GM19372 (cell line): ENCODE measurements at regions not wholly inside any gene's neighbourhood (a gene's known extent, or its start where the extent isn't known, plus 50 kb on each side); places are given as distances from the start of the nearest gene placed in this dataset.

Source experiments
- ATAC-seq: cut with Tn5 transposase; IDR thresholded peaks from one replicate; pipeline ENCODE4 v1.9.1; 2021; ENCODE audit warnings: mild to moderate bottlenecking, low read depth, moderate library complexity; ENCODE audit not compliant: unreplicated experiment

DNA sequence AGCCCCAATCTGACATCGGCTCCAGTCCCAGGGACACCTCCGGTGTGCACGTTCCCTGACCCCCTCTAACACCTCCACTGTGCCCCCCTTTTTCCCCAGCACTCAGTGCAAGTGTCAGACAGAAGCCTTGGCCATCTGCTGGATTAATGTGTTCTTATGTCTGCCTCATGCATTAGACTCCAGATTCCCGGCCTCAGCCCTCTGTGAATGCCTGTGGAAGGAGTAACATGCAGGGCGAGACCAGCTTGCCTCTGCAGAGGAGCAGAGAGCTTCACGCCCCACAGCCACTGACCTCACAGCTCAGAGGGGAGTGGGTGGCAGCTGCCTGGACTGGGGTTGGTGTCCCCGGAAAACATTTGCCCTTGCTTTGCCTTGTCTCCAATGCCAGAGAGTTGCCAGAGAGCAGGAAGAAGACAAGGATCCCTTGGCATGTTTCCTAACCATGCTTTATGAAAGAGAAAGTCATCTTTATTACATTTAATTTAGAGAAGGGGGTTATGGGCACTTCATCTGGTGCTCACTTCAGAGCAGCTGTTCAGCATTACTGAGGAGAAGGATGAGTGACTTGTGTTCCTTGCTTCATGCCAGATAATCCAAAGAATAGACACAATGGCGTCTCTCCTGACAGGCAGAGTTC, 91.6 kb upstream of the CXCL12 start:
- no peak for ATAC-seq

DNA sequence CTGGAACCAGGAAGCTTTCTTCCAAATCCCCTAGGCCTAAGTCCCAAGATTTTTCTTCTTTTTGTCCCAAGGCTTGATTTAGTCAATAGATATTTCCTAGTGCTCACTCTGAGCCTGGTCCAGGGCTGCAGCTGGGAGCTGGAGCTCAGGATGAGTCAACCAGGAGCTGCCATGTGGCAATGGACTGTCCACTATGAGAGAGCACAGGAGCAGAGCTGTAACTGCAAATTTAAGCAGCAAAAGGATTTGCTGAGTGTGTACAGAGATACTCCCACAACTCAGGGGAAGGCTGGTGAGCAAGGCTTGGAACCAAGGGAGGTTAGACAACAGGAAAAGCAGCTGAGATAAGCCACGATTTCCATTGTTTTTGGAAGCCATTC, 92.1 kb upstream of the CXCL12 start:
- no peak for ATAC-seq

DNA sequence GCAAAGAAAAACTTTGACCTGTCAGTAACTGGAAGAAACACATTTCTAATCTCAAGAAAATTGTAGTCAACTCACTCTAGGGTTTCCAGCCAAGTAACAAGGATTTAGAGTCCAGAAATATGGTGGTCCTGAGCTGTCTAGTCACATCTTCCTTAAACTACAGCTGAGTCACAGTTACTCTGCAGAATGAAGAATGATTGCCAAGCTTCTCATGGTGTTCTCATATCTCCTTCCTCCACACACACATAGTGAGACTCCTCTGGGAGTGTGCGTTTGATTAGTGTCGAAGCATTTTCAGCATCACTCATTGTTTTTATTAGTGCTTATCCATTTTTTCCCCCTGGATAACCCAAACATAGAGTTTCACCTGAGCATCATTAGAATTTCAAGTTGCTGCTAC, 93.1 kb upstream of the CXCL12 start:
- no peak for ATAC-seq

DNA sequence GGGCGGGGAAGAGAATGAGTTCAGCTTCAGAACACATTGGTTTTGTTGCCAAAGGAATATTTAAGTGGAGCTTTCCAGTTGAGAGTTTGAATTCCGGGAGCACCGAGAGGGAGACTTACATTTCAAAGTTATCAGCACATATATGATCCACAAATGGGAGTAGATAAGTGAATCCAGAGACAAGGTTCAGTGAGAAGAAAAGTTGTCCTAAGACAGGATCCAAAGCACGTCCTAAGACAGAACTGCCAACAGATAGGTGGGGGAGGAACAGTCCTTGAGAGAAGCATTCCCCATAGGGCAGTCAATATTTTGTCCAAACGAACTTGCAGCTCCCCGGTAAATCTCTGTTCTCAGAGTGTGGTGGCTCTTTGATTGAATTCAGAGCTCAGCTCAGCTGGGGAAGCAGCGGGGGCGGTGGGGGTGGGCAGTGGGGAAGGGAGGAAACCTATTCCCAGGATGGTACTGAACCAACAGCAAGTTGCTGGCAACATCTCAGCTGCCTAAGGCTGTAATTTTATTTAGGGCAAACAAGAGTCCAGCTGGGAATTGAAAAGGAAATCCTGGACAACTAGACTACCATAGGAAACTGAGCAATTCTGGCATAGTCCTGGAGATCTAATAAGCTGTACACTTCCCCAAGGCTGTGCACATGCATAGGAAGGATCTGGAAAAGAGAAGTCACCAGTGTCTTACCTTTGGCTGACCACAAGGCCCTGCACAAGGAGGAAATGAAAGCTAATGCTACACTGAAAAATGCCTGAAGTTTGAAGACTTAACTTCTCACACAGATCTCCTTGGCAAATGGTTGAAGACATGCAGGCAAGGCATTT, 94.2 kb upstream of the CXCL12 start:
- no peak for ATAC-seq

DNA sequence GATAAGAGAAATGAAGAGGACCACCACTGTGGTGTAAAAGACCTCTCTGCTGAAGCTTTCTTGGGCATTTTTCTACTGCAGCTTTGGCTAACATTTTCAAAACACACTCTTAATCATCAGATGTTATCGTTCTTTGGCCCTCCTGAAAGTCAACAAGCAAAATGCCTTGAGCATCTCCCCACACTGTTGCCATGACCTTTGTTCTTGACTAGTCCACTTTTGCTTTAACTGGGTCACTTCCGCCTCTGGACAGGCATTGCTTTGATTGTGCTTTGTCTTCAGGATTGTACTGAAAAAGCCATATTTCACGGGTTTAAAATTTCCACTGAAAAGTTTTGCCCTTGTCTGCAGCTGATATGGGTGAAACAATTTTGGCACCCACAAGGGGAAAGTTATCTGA, 107.8 kb upstream of the CXCL12 start:
- ATAC-seq: no peak

DNA sequence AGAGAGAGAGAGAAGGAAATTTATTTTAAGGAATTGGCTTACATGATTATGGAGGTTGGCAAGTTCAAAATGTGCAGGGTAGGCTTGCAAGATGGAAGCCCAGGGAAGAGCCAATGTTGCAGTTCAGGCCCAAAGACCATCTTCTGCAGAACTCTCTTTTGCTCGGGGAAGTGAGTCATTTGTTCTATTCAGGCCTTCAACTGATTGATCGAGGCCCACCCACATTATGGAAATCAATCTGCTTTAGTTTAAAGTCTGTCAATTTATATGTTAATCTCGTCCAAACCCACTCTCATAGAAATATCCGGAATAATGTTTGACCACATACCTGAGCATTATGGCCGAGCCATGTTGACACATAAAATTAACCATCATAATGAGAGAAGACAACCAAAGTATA, 113.3 kb upstream of the CXCL12 start:
- ATAC-seq: no peak

DNA sequence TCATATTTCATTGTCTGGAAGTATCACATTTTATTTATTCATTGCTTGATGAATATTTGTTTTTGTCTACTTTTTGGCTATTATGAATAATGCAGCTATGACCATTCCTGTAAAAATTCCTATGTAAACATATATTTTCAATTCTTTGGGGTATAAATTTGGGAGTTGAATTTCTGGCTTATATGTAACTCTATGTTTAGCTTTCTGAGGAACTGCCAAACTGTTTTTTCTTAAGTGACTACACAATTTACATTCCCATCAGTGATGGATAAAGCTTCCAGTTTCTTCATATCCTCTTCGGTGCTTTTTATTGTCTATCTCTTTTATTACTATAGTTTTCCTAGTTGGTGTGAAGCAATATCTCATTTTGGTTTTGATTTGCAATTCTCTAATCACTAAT, 115.6 kb upstream of the CXCL12 start:
- no peak for ATAC-seq

DNA sequence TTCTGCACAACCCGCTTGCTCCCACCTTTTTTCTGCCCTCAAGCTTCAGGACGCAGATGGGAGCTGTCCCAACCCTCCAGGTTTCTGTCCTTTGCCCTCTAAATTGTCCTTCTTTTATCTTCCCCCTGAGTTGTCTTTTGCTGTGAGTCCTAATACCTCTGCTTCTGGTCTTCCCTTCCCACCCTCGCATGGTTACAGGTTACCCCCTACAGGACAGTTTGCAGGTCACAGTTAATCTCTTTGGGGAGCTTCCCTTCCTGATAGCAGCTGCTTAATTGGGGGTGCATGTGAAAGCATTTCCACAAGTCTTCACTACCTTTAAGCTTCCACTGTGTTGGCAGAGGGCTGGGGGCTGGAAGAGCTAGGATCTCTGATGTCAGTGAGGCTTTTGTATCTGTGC, 121.5 kb upstream of the CXCL12 start:
- no peak for ATAC-seq

DNA sequence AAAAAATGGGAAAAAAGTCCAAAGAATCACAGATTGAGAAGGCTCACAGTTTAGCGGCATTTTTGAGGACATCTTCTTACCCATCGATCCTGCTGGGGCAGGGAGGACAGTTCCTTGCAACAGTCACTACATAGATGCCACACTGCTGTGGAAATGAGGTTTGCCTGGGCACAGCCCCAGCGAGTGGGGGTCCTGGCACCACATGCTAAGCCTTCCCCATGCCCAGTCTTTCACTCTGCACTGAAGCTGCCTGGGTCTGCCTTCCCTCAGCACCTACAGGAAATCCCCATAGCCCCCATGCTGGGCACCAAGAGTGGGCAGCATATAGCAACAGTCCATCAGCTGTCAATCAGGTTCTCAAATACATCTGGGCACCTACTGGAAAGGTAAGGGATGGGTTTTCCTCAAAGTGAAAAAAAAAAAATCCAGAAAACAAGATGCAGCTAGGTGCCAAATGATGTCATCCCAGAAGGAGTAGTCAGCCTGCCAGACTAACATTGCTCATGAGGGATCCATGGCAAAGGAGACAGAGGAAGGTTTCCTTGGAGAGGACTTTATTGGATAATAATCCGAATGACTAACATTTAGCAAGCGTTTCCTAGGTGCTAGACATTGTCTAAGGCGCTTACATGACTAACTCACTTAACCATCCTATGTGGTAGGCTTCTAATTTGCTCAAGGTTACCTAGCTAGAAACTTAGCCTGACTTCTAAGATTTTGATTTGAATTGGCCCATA, 125.7 kb upstream of the CXCL12 start:
- ATAC-seq: no peak

DNA sequence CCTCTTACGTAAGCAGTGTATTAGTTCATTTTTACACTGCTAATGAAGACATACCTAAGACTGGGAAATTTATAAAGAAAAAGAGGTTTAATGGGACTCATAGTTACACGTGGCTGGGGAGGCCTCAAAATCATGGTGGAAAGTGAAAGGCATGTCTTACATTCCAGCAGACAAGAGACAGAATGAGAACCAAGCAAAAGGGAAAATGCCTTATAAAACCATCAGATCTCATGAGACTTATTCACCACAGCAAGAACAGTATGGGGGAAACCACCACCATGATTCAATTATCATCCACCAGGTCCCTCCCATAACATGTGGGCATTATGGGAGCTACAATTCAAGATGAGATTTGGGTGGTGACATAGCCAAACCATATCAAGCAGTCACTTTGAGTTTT, 126.3 kb upstream of the CXCL12 start:
- ATAC-seq: no peak

DNA sequence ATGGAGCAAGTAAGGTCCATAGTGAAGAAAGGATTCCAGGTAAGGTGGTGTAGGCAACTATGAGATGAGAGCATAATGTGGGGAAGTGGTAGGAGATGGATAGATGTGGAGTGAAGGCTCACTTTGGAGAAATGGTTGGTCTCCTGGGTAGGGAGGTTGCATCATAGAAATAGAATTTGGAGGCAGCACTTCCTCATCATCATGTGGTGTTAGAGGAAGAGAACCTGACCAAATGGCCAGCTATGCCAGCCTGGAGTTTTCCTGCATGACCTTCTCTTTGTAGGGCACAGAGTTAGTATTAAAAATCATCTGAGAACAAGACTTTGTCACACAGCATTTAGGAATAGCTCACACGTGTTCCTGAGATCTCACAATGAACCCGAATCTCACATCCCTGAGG, 126.7 kb upstream of the CXCL12 start:
- no peak for ATAC-seq

DNA sequence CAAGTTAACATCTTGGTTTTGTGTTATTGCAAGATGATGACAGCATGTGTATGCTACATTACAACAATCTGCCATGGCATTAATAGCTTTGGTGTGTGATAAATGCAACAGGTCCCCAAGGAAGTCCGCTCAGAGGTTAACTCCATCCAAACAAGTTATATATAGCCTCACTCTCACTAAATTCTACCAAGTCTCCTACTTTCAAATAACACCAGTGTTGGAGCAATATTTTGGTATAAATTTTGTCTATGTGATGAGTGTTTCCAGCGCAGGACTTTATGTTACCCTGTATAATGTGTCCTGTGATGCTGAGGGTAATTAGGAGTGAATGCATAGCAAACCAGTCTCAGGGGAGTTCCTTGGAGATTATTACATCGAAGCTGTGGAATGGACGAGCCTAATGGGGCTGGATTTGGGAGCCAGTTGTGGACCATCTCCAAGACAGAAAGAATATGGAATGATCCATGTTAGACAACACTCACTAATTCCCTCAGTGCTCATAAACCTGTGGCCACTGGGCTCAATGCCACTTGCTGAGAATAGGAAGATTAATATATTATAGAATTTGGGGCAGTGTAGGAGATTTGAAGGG, 127.6 kb upstream of the CXCL12 start:
- ATAC-seq: no peak

DNA sequence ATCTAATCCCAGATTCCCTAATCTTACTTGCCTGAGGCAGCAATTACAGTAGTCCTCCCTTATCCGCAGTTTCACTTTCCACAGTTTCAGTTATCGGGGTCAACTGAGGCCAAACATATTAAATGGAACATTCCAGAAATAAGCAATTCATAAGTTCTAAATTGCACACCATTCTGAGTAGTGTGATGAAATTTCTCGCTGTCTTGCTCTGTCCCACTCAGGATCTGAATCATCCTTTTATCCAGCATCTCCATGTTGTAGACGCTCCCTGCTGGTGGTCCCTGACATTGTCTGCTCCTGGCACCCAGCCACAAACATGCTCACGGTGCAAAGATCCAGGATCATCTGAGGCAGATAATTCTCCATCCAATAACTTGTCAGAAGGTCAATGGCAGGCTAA, 128.7 kb upstream of the CXCL12 start:
- no peak for ATAC-seq

DNA sequence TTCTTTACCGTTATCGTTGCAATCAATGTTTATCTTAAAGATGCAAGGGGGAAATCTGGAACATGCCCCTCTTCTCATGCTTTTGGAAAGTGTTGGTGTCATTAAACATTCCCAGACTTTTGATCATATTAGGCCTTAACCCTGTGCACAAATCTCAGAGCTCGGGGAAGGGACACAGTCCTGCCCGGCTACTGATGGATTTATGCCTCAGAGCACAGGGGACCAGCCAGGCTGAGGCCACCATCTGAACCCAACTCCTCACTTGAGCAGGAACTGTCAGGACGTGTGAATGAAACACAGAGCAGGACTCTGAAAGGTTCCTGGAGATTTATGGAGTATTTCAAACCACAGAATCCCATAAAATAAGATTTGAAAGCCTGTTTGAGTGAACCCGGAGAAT, 132.0 kb upstream of the CXCL12 start:
- no peak for ATAC-seq

DNA sequence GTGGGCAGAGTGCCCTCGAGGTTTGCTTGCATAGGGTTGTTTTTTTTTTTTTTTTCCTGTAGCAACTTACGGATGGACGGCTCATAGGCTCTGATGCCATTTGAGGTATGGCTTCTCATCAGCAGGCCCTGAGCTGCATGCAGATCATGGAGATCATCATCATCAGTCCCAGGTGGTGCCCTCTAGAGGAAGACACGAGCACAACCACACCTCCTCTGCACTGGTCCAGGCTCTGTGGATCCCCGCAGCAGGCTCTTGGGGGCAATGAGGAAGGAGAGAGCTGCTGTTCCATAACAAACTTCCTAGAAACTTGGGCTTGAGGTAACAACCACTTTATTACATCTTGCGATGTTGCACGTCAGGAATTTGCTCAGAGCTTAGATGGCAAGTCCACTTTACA, 132.7 kb upstream of the CXCL12 start:
- no peak for ATAC-seq

DNA sequence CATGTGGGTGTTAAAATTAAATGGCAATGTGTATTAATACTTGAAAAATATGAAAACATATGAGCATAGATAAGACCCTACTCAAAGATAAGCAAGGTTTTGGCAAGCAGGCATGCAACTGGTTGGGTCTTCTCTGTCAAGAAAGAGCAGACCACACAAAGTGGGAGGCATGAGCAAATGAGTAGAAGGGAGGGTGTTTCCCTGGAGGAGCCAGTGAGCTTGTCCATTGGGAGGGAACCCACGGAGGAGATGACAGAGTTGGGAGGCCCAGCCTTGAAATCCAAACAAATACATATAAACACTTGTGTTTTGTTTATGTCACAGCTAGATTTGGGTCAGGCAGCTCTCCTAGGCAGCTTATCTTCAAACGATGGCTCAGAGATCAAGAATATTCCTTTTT, 134.5 kb upstream of the CXCL12 start:
- no peak for ATAC-seq

DNA sequence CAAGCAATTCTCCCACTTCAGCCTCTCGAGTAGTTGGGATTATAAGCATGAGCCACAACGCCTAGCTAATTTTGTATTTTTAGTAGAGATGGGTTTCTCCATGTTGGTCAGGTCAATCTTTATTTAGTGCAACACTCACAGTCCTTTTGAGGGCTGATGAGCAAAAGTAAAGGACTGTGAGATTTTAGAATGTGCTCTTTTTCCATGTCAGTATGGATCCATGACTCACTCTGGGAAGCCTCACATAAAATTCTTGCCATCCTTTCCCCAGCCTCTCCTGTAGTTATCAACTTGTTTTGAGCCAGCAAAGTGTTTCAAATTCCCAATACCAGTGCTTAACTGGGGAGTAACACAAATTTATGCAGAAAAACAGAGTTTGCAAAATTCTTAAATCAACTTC, 135.8 kb upstream of the CXCL12 start:
- no peak for ATAC-seq

DNA sequence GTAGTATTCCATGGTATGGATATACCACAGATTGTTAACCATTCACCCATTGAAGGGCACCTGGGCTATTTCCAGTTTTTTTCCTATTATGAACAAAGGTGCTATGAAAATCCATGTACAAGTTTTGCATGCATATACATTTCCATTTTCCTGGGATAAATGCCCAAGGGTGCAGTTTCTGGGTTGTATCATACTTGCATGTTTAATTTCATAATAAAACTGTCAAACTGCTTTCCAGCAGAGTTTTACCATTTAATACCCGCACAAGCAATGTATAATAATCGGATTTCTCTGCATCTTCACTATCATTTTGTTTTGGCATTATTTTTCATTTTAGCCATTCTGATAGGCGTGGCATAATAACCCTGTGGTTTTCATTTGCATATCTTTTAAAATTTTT, 154.3 kb upstream of the CXCL12 start:
- ATAC-seq: no peak

DNA sequence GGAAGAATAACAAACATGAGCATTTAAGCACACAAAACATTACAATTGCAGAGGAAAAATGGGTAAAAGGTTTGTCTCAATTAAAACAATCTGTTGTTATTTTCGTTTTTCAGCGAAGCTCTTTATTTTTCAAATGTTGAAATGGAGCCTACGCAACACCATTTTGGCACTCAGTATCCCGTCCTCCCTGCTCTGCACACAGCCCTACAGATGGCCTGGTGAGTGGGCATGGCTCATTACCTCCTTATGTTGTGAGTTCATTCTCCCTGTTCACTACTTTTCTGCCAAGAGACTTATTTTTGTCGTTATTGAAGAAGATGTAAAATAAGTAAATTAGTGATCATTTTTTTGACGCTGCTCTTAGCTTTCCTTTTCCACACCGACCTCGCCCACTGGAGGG, 167.8 kb upstream of the CXCL12 start:
- no peak for ATAC-seq

DNA sequence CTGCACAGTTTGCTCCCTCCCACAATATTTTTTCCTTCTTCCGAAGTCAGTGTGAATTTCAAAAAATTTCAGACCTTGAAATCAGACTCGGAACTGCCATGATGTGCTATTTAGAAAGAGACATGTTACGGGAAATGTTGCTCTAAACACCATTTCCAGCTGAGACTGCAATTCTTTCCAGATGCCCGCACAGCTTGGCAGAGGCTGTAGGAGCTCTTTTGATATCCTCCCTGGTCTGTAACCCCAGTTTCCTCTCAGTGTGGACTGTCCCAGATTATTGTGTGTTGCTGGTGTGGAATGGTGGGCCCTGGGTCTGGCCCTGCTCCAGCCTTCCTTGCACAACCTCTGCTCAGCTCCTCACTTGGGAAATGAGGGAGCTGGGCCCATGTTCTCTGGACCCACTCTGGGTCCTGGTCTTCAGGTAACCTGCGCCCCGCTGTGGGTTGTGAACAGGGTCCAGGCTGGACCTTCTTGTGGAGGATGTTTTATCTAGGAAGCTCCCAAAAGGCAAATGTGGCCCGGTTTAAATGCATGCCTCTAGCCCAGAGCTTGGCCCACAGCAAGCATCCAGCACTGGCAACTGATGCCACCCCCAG, 172.8 kb upstream of the CXCL12 start:
- no peak for ATAC-seq

DNA sequence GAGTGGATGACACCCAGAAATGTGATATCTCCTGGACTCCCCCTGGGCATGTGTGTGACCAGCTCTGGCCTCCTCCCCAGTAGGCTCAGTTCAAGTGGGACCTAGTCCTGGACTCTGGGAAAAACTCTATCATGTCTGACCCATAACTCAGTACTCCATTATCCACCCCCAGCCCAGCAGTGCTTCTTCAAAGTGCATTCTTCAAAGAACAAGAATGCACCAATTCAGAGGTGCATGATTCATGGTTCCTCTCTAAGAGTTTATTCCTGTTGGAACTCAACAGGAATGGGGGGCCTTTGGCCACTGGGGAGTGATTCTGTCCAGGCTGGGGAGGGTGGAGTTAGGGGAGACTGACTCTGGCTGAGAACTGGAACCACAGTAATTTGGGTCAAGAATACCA, 173.6 kb upstream of the CXCL12 start:
- ATAC-seq: no peak
